Neural progenitor cell (in vitro differentiated cells): ENCODE measurements at regions not wholly inside any gene's neighbourhood (a gene's known extent, or its start where the extent isn't known, plus 50 kb on each side); places are given as distances from the start of the nearest gene placed in this dataset.

Experiments
- DNase-seq: peaks from one replicate; pipeline ENCODE4 v3.0.0-alpha.2; 2016; ENCODE audit warnings: low spot score
- H2AFZ ChIP-seq: fragments of 200-600 bp; sonication (generic); replicated peaks from 2 replicates; pipeline ENCODE4 v1.6.1; 2016; ENCODE audit warnings: antibody characterized with exemption
- H3F3A ChIP-seq: fragments of 200-600 bp; sonication (generic); 2 replicates; pipeline ENCODE4 v1.6.1; 2016; ENCODE audit warnings: antibody characterized with exemption, low read depth
- H3K27ac ChIP-seq: fragments of 200-600 bp; sonication (generic); 2 replicates; pipeline ENCODE4 v1.5.1; 2016; ENCODE audit warnings: mild to moderate bottlenecking
- H3K27me3 ChIP-seq: fragments of 200-600 bp; sonication (generic); 2 replicates; pipeline ENCODE4 v1.6.1; 2016; ENCODE audit warnings: mild to moderate bottlenecking, moderate library complexity
- H3K36me3 ChIP-seq: fragments of 200-600 bp; sonication (generic); 2 replicates; pipeline ENCODE4 v1.5.1; 2016
- H3K4me1 ChIP-seq: fragments of 200-600 bp; sonication (generic); 2 replicates; pipeline ENCODE4 v1.6.1; 2016; ENCODE audit warnings: mixed run types
- H3K4me2 ChIP-seq: fragments of 200-600 bp; sonication (generic); 2 replicates; pipeline ENCODE4 v1.6.1; 2016
- H3K4me3 ChIP-seq: fragments of 200-600 bp; sonication (generic); 2 replicates; pipeline ENCODE4 v1.5.1; 2016
- H3K79me2 ChIP-seq: fragments of 200-600 bp; sonication (generic); 2 replicates; pipeline ENCODE4 v1.6.1; 2016; ENCODE audit warnings: low read depth
- H3K9ac ChIP-seq: fragments of 200-600 bp; sonication (generic); 2 replicates; pipeline ENCODE4 v1.6.1; 2016
- H3K9me3 ChIP-seq: fragments of 200-600 bp; sonication (generic); 2 replicates; pipeline ENCODE4 v1.5.1; 2016; ENCODE audit warnings: low read depth
- H4K20me1 ChIP-seq: fragments of 200-600 bp; sonication (generic); 2 replicates; pipeline ENCODE4 v1.6.1; 2016; ENCODE audit warnings: low read depth
- H3K27ac Mint-ChIP-seq: 3 replicates; pipeline ENCODE4 v1.8.0; 2021; ENCODE audit warnings: mixed read lengths
- H3K27me3 Mint-ChIP-seq: 2 replicates; pipeline ENCODE4 v1.8.0; 2022; ENCODE audit warnings: low read depth, mild to moderate bottlenecking, inconsistent platforms, moderate library complexity, mixed read lengths; ENCODE audit not compliant: insufficient read depth
- H3K36me3 Mint-ChIP-seq: 3 replicates; pipeline ENCODE4 v1.8.0; 2021; ENCODE audit warnings: mixed read lengths
- H3K4me1 Mint-ChIP-seq: 3 replicates; pipeline ENCODE4 v1.8.0; 2021; ENCODE audit warnings: mixed read lengths
- H3K4me3 Mint-ChIP-seq: 3 replicates; pipeline ENCODE4 v1.8.0; 2021; ENCODE audit warnings: mild to moderate bottlenecking, moderate library complexity, mixed read lengths
- H3K9me3 Mint-ChIP-seq: 3 replicates; pipeline ENCODE4 v1.8.0; 2020; ENCODE audit warnings: mixed read lengths
- EZH2 ChIP-seq: fragments of 200-600 bp; sonication (generic); IDR thresholded peaks from 2 replicates; pipeline ENCODE4 v1.6.1; 2017; ENCODE audit warnings: antibody characterized with exemption, mild to moderate bottlenecking, moderate library complexity
- EZH2phosphoT487 ChIP-seq: fragments of 200-600 bp; sonication (generic); IDR thresholded peaks from 2 replicates; pipeline ENCODE4 v1.6.1; 2017; ENCODE audit warnings: antibody characterized with exemption
- TF ChIP-seq, protein P1 (sequence below): fragments of 200-600 bp; sonication (generic); IDR thresholded peaks from 2 replicates; pipeline ENCODE4 v1.5.1; 2017; ENCODE audit warnings: antibody characterized with exemption, mild to moderate bottlenecking

- Mint-ChIP-seq H3K36me3 (no peaks in the 10 kb centered on the region), H3K9me3 (peaks cover 38% of the 10 kb centered on the region), H3K27me3 (peaks cover 5% of the 10 kb centered on the region), H3K4me3 (no peak overlapping the region), H3K27ac (no peak overlapping the region), H3K4me1 (no peaks in the 10 kb centered on the region)
- no peak overlapping the region for H3K4me2 ChIP-seq
- TF ChIP-seq, protein P1, sequence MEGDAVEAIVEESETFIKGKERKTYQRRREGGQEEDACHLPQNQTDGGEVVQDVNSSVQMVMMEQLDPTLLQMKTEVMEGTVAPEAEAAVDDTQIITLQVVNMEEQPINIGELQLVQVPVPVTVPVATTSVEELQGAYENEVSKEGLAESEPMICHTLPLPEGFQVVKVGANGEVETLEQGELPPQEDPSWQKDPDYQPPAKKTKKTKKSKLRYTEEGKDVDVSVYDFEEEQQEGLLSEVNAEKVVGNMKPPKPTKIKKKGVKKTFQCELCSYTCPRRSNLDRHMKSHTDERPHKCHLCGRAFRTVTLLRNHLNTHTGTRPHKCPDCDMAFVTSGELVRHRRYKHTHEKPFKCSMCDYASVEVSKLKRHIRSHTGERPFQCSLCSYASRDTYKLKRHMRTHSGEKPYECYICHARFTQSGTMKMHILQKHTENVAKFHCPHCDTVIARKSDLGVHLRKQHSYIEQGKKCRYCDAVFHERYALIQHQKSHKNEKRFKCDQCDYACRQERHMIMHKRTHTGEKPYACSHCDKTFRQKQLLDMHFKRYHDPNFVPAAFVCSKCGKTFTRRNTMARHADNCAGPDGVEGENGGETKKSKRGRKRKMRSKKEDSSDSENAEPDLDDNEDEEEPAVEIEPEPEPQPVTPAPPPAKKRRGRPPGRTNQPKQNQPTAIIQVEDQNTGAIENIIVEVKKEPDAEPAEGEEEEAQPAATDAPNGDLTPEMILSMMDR = no peak
- TF ChIP-seq EZH2 (no peak), EZH2phosphoT487 (no peak)
- no peaks in the 10 kb centered on the region for H3F3A ChIP-seq
- H3K9me3 ChIP-seq = no peaks in the 10 kb centered on the region
- H3K36me3 ChIP-seq = no peaks in the 10 kb centered on the region
- no peak overlapping the region for H3K9ac ChIP-seq
- no peak overlapping the region for H3K27ac ChIP-seq
- no peaks in the 10 kb centered on the region for H4K20me1 ChIP-seq
- no peak overlapping the region for H2AFZ ChIP-seq
- H3K27me3 ChIP-seq = peaks cover 55% of the 10 kb centered on the region
- H3K4me1 ChIP-seq = no peaks in the 10 kb centered on the region
- H3K79me2 ChIP-seq = no peaks in the 10 kb centered on the region
- no peak for DNase-seq
- H3K4me3 ChIP-seq = no peak overlapping the region
These were observed 74.0 kb upstream of the SOX1 start for GRCh38 chr13:111992911-111993310.

DNA sequence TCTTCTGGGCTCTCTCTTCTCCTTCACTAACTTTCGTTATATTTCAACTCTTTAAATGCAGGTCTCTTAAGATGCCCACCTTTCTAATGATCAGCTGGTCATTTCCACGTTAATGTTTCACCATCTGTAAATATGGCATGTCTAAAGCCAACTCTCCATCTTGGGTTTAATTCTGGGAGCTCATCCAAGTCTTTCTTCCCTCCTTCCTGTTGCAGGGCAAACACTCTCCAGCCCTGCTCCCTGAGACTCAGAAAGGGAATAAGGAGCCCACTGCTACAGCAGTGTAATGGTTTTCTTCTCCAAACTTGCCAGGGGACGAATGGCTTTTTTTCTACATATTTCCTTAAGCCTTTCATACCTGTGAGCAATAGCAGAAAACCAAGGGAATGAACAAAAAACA lies 73.3 kb upstream of the SOX1 start:
- Mint-ChIP-seq H3K4me3 (no peak overlapping the region), H3K4me1 (no peaks in the 10 kb centered on the region), H3K36me3 (no peaks in the 10 kb centered on the region), H3K27ac (no peak overlapping the region), H3K9me3 (peaks cover 35% of the 10 kb centered on the region), H3K27me3 (peaks cover 5% of the 10 kb centered on the region)
- no peaks in the 10 kb centered on the region for H3K79me2 ChIP-seq
- H3F3A ChIP-seq = no peaks in the 10 kb centered on the region
- H4K20me1 ChIP-seq = no peaks in the 10 kb centered on the region
- no peaks in the 10 kb centered on the region for H3K9me3 ChIP-seq
- DNase-seq = no peak
- no peak overlapping the region for H3K4me3 ChIP-seq
- H3K36me3 ChIP-seq = no peaks in the 10 kb centered on the region
- H3K4me2 ChIP-seq = no peak overlapping the region
- no peak overlapping the region for H2AFZ ChIP-seq
- H3K27ac ChIP-seq = no peak overlapping the region
- H3K4me1 ChIP-seq = no peaks in the 10 kb centered on the region
- peaks cover 63% of the 10 kb centered on the region for H3K27me3 ChIP-seq
- H3K9ac ChIP-seq = no peak overlapping the region
- TF ChIP-seq, protein P1 = no peak
- TF ChIP-seq EZH2 = no peak
- no peak for TF ChIP-seq EZH2phosphoT487

GRCh38 chr13:111994578-111994977 lies 72.4 kb upstream of the SOX1 start:
- DNase-seq = no peak
- Histone ChIP-seq H3K9ac (no peak overlapping the region), H3K27ac (no peak overlapping the region), H3K4me1 (no peaks in the 10 kb centered on the region), H3K79me2 (no peaks in the 10 kb centered on the region), H4K20me1 (no peaks in the 10 kb centered on the region), H3K27me3 (peaks cover 72% of the 10 kb centered on the region), H3K4me2 (no peak overlapping the region), H3K36me3 (no peaks in the 10 kb centered on the region), H3F3A (no peaks in the 10 kb centered on the region), H3K4me3 (no peak overlapping the region), H3K9me3 (no peaks in the 10 kb centered on the region), H2AFZ (no peak overlapping the region)
- H3K4me3 Mint-ChIP-seq = no peak overlapping the region
- peaks cover 5% of the 10 kb centered on the region for H3K27me3 Mint-ChIP-seq
- H3K36me3 Mint-ChIP-seq = no peaks in the 10 kb centered on the region
- H3K4me1 Mint-ChIP-seq = no peaks in the 10 kb centered on the region
- peak overlapping the region; percentile 13 for H3K27ac Mint-ChIP-seq
- TF ChIP-seq EZH2 = no peak
- TF ChIP-seq EZH2phosphoT487 = no peak
- TF ChIP-seq, protein P1 = no peak
- peaks cover 28% of the 10 kb centered on the region for H3K9me3 Mint-ChIP-seq
